Left renal cortex interstitium (tissue), 4 donors: ENCODE measurements at regions not wholly inside any gene's neighbourhood (a gene's known extent, or its start where the extent isn't known, plus 50 kb on each side); places are given as distances from the start of the nearest gene placed in this dataset.

Source experiments
- DNase-seq, 4 donors: peaks; one replicate each; pipeline ENCODE4 v3.0.0-alpha.2; 2013; ENCODE audit warnings: low read depth in 4 of 4, low spot score in 2 of 4, missing footprints in 1 of 4

- DNase-seq: peak in 1 of 4 donors; percentile 1
Observed at GRCh38 chr12:71242511-71242910, 84.7 kb upstream of the TSPAN8 start.

- DNase-seq: no peak
Observed at GRCh38 chr12:71240946-71241345, 83.1 kb upstream of the TSPAN8 start.

- no peak for DNase-seq
Observed at GRCh38 chr12:71239731-71240130, 81.9 kb upstream of the TSPAN8 start.

GRCh38 chr12:71237128-71237527, 79.3 kb upstream of the TSPAN8 start:
- DNase-seq: no peak

GRCh38 chr12:71236133-71236660, 78.4 kb upstream of the TSPAN8 start:
- no peak for DNase-seq

- no peak for DNase-seq
Observed at GRCh38 chr12:71233083-71233482, 75.3 kb upstream of the TSPAN8 start.

GRCh38 chr12:71230542-71230941, 72.7 kb upstream of the TSPAN8 start:
- DNase-seq: no peak

GRCh38 chr12:71223139-71223538, 65.3 kb upstream of the TSPAN8 start:
- DNase-seq: no peak

GRCh38 chr12:71222436-71222835, 64.6 kb upstream of the TSPAN8 start:
- no peak for DNase-seq

GRCh38 chr12:71220260-71220659, 62.5 kb upstream of the TSPAN8 start:
- no peak for DNase-seq

GRCh38 chr12:71219224-71219623, 61.4 kb upstream of the TSPAN8 start:
- DNase-seq: no peak

GRCh38 chr12:71218616-71219015, 60.8 kb upstream of the TSPAN8 start:
- DNase-seq: no peak

- DNase-seq: peak in 1 of 4 donors; percentile 13
Observed at GRCh38 chr12:71216725-71217579, 59.2 kb upstream of the TSPAN8 start.

- DNase-seq: no peak
Observed at GRCh38 chr12:71214511-71215285, 56.9 kb upstream of the TSPAN8 start.

GRCh38 chr12:71208053-71208685, 50.4 kb upstream of the TSPAN8 start:
- no peak for DNase-seq
